DMS53 treated with DMSO at 0.1 percent for 48 hours (cell line): ENCODE measurements at regions not wholly inside any gene's neighbourhood (a gene's known extent, or its start where the extent isn't known, plus 50 kb on each side); places are given as distances from the start of the nearest gene placed in this dataset.
"Not testable (repeated sequence)": the region's sequence is repeated elsewhere in the genome, so short reads cannot be mapped to it uniquely, and the experiment has no call there.

Experiments used
- DNase-seq: peaks from one replicate; lab custom pipeline; 2025; ENCODE audit not compliant: unreplicated experiment; lab: John Stamatoyannopoulos, UW

DNA sequence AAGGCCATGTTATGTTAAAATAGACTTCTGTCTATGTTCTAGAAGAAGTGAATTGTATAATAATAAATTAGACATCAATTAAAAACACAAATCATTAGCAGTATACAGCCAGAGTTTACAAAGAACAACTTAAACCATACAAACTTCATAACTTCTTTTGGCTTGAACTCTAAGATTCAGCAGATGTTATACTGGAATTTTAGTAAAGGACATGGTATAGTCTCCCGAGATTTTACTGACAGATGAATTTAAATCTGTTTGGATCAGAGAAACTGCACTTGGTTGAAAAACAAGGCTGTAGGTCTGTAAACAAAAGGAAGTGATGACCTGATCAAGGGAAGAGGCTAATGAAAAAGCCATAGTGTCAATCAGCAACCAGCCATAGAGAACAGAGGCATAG, 132.6 kb upstream of the TBX18 start:
- no peak for DNase-seq

DNA sequence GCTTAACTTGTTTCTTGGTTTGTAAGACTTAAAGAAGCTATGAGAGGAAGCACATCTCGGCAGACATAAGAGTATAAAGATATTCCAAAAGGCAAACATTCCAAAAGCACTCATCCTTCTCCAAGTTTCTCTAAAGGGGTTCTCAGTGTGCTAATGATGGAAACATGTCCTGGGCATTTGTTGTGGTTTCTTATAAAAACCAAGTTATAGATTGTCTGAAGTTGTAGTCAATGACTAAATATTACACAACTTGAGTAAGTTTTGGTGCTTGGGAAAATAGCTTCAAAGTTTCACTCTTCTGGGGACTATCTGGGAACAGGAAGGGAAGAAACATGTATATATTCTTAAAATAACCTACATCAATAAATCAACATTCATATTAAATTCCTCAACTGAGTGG, 128.3 kb upstream of the TBX18 start:
- no peak for DNase-seq

DNA sequence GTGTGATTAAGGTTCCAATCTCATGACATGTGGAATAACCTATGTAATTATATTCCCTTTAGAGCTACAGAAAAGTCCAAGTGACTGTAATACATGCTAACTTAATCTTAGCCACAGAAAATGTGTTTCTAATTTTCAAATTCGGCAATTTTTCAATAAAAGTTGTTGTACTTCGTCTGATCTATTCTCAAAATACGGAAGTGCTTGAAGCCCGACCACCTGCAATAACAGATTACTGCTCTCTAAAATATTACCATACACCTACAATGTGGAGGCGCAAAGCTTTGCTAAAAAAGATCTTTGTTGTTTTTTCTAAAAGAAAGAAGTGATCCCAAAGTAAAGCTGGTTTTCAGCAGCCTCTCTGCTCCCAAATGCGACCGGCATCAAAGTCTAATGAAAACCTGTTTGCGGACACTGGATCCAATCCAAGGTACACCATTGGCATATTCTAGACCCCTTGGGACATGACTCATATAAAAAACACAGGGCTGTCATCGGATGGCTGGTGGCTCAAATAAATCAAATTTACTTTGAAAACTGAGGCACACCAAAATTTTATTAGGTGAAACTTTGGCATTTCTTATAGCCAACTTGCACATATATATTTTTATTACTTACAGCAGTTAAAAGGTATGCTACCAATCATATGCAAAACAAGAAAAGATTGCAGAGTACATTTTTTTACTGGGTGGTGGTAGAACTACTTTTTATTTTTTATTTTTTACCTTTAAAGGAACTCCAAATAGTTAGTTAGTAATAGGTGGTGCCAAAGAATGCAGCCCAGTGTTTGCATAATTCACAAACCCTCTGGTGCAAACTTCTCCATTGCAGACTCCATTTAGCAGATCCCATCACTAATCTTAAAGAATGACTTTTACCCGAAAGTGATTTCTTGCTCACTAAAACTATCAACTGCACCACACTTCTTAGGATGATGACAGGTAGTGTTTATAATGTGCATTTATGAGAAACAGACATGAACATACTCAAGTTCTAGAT, 118.7 kb upstream of the TBX18 start:
- peak; percentile 12 for DNase-seq

DNA sequence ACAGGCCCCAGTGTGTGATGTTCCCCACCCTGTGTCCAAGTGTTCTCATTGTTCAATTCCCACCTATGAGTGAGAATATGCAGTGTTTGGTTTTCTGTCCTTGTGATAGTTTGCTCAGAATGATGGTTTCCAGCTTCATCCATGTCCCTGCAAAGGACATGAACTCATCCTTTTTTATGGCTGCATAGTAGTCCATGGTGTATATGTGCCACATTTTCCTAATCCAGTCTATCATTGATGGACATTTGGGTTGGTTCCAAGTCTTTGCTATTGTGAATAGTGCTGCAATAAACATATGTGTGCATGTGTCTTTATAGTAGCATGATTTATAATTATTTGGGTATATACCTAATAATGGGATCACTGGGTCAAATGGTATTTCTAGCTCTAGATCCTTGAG, 115.0 kb upstream of the TBX18 start:
- not testable (repeated sequence) for DNase-seq

DNA sequence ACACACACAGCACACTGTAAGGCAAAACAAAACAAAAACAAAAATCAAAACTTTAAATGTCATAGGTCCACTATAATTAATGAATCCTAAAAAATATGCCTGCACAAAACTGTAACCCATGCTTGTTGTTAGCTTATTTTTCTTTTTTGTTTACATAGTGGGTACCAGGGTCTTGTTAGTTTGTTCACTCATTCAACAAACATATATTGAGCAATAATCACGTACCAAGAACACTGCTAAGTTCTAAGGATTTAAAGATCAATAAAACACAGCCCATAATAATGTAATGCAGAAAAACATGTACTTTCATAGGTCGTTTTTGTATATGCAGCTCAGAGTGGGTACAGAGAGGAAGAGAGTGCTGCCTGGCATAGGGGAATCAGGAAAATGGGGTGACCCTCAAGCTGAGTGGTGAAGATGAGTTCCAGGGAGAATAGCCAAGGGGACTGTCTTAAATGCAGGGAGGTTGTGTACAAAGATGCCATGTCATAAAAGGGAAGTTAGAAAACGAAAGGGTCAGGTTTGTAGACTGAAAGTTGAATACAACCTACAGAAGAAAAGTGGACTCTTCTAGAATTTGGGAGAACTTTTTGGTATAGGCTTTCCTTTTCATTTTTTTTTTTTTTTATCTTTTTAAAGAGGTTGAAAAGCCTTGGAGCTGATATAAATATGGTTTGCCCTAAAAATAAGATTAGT, 113.3 kb upstream of the TBX18 start:
- DNase-seq, result no peak

DNA sequence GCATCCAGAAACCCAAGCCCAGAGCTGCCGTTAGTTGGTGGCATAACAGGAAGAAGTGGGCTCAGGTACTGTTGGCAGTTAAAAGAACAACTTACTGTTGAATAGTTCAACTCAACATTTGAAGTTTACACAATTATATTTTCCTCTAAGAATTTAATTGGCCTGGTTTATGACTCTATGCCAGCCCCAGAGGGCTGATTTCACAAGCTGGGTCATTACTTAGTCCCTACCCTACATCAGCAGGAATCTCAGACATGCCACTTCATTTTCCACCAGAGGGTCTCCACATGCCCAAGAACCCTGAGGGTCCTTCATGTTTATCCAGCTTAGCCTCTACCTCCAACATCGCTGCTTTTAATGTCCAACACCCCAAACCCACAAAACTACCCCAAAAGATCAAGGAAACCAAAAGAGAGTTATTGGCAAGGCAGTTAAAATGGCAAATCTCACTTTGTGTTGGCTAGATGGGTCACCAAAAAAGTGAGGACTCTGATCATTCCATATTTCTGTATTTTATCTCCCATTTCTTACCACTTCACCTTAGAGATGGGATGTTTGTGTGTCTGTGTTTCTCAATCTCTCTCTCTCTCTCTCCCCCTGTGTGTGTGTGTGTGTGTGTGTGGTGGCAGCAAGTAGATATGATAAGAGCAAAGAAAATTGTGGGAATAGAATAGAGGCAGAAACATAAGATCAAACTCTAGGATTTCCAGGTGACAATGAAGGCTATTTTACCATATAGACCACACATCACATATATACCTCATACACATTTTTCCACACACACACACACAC, 112.5 kb upstream of the TBX18 start:
- DNase-seq, result no peak

DNA sequence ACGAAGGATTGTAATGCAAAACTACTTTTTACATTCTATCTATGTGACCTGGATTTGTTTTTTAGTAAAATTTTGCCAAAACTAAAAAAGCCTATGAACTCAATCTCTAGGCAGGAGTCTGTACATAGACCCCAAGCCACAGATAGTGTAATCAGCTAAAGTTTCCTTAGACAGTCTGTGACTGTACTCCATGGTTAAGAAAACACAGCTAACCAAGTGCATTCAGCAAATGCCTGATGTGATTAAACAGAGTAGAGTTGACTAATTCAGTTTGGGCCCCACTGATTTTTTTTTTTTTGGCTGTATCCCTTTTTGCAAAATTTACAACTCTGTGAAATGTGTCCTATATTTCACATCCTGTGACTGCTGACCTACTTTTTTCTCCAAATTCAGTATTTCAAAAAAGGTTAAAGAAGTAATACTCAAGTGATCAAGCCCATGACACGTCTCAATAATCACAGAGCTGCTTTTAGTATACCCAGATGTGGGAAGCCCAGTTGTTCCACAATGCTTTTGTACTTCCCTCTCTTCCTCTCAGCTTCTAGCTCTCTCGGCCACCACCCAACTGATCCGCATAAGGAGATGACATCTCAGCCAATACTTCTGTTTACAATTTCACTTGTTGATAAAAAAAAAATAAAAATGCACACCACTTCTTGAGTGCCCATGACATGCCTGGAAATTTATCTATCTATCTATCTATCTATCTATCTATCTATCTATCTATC, 108.8 kb upstream of the TBX18 start:
- no peak for DNase-seq

DNA sequence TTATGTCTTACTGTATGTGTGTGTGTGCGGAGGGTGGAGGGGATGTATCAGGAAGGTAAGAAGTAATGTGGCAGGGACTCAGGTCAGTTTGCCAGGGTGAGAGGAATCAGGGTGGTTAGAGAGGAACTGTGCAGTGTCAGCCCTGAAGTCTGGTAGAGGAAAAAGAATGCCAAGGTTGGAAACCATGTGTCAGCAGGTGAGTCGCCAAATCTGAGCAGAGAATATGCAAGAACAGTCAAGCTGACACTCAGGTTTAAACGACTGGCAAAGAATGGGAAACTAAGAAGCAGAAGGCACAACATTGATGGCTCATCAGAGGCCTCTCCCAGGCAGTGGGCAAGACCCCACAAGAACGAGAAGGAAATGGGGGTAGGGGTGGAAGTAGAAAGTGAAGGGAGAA, 107.5 kb upstream of the TBX18 start:
- no peak for DNase-seq

DNA sequence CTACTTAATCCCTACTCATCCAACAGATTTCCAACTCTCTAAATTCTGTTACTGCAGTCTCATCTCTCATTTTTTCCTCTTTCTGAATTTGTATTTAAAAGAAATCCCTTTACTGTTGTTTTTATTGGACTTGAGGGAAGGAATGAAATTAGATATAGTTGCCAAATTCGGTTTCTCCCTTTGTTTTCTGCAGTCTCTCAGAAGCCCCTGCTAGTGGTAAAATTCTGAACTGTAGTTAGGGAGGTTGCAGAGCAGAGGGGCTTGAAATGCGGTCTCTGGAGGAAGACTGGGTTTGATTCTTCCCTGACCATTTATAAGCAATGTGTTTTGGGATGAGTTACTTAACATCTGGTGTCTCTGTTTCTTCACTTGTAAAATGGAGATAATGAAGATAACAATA, 106.3 kb upstream of the TBX18 start:
- DNase-seq, result no peak

DNA sequence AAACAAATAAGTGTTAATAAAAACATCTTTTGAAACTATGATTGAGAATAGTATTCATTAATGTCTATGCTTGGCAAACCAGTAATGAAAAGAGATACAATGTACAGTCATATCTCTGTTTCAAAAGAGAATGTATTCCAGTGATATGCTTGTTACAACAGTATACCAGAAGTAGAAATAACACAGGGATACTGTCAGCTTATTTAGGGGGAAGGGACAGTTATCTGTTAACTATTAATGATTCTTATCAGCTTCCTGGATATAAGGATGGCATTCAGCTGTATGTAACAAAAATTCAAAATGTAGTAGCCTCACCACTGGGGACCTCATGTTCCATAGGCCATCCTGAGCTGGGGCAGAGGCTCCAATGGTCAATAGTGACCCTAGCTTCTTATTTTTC, 103.8 kb upstream of the TBX18 start:
- DNase-seq, result no peak

DNA sequence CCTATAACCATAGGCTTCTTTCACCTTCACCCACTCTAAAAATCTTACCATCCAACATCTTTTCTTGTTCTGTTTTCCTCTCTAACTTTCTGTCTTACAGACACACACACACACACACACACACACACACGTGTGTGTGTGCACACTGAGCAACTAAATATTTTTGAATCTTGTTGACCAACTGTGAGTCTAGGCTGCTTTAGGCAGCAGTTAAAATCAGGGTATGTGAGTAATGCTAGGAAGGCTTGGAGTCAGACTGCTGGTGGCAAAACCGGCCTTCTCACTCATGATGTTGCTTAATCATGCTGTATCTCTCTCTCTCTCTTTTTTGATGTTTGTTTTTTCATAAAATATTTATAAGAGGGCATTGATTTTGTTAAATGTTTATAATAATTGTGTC, 103.1 kb upstream of the TBX18 start:
- DNase-seq, result no peak

DNA sequence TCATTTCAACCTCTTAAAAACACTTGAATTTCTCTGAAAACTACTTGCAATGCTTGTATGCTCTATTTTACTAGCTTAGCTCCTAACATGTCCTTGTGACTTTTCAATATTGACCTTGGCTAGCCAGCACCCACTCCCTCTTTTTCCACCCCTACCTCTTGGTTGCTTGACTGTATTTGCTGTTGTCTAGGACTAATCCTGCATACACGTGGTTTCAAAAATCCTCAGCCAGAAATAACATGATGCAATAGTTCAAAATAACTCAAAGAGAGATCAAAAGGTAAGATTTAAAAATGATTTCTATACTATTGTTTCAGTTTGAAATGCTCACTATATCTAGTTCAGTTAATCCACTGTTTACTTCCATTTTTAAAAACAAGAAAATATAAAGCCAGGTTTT, 102.3 kb upstream of the TBX18 start:
- DNase-seq, result no peak

DNA sequence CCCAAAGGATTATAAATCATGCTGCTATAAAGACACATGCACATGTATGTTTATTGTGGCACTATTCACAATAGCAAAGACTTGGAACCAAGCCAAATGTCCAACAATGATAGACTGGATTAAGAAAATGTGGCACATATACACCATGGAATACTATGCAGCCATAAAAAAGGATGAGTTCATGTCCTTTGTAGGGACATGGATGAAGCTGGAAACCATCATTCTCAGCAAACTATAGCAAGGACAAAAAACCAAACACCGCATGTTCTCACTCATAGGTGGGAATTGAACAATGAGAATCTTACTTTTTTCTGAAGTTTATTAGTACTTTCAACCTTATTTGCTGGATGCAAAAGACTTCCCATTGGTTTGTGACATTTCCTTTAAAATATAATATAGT, 101.0 kb upstream of the TBX18 start:
- not testable (repeated sequence) for DNase-seq

DNA sequence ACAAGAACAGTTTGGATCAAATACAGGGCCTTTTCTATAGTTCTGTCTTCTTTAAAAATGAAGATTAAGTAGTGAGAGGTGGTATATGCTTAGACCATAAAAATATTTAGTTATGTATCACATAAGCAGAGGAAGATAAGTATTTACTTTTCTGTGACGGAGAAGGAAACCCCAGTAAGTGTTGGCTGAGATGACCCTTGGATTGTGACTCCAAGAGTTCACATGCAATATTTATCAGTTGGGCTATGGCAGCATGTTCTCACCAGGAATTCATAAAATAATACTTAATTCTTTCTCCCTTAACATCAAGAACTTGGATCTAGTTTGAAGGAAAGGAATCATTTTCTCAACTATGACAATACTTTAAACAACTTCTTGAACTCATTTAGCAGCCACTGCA, 98.4 kb upstream of the TBX18 start:
- no peak for DNase-seq

DNA sequence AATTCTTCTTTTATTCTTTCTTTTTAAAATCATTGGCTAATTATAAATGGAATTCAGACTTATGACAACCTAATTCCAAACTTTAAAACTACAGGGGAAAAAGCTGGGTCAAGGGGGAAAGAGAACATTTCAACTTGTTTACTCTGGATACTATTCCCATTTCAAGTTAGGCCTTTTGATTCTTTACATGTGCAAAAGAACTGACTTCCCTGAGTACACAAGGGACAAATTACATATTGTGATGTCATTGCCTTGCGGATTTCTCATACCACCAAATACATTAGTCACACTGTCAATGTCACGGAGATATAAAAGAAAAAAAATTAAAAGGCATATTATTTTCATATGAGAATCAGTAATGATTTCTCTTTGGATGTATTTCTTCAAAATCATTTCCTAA, 96.5 kb upstream of the TBX18 start:
- no peak for DNase-seq

DNA sequence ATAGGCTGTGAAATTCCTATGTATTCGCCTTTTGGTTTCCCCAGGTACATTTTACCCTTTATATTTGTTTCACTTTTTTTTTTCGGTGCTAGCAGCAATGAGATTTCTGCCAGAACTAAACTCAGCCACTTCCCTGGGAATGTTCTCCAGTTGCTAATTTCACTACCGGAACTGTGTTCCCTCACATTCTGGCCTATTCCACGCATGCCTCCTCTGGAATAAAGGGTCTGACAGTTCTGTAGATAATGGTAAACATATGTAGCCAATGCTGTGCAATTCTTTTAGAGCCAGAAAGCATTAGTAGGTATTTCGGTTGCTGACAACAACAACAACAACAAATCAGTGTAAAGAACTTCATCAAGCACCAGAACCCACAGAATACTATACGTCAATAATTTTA, 96.1 kb upstream of the TBX18 start:
- no peak for DNase-seq

DNA sequence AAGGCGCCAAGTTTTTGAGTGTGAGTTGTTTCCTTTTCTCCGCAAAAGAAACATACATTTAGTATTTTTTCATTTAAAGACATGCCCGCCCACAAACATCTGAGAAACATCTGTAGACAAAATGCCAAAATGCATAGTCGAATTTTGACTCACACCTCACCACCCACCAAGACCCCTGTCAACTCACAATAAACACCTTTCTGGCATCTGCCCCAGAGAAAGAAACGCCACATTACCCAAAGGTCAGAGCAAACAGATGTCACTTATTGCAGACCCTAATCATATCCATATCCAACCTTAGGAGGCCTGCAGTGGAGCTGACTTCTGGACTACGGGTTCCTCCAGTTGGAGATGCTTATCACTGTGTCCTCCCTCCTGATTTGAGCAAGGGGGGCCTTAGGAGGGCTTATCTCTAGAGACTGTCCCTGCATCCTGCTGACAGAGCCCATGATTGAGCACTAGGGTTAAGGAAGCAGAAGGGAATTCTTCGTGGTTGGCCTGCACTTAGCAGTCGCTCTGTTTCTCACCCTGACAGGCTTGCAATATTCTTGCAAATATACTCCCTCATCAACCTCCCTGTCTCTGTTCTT, 90.5 kb upstream of the TBX18 start:
- no peak for DNase-seq

DNA sequence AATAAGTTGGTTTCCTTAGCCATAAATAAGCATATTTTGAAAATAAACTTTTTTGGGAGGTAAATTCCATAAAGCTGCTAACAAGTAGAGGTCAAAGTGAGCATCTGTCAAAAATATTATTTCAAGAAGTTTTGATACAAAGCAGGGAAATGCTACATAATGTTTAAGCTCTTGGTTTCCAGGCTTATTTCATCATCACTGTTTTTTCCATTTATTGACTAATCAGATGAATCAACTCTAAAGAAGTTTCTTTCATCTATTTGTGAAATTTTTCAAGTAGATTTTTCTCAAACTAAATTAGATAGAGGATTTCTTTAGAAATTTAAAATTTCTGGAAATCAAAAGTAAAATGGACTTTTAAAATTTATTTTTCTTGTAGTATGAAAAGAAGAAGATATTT, 89.5 kb upstream of the TBX18 start:
- no peak for DNase-seq

DNA sequence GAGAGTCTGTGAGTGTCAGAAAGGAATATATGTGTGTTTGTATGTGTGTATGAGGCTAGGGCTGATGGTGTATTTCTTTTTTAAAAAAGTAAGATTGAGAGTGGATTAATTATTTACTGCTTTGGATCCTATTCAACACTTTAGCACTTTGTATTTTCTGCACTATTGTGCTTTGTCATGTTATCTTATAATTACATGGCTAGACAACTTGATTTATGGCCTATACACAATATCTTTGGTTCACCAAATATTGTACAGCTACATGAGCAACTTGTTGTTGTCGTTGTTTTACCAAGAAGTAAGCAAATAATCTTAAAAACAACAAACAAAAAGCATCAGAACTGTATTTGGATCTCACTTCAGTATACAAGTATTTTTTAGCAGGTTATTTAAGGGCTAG, 84.6 kb upstream of the TBX18 start:
- no peak for DNase-seq

DNA sequence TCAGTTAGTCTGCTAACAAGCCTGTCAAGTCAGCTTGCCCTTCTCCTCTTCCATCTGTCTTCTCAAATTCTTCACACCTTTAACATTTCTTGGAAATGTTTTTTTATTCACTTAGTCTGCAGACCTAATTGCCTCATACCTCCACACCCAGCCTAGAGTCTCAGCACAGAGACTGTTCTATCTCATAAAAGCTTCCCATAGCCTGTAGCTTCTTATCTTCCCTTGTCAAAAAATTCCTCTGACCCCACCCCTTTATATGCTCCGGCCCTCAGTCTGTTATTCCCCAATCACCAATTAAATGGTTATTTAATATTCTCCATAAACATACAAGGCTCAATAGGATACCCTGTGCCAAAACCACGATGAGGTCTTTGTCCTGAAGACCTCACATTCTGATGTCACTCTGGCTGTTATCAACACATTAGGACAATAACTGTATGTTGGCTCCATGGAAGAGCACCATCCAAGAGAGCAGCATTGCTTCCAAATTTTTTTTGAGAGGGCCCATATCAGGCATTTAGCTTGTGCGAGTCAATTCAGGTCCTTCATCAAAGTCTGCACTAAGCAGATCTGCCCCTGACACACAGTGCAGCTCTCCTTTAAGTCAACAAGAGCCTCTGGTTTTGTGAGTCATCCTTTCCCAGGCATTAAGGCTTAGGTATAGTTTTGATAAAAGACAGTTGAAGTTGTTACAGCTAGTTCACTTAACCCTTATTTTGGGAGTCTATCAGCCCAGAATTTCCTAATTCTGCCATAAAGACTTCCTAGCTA, 83.2 kb upstream of the TBX18 start:
- peak; percentile 40 for DNase-seq
